H9 (cell line): ENCODE measurements at regions not wholly inside any gene's neighbourhood (a gene's known extent, or its start where the extent isn't known, plus 50 kb on each side); places are given as distances from the start of the nearest gene placed in this dataset.

ENCODE experiments used
- DNase-seq: peaks from one replicate; pipeline ENCODE4 v3.0.0-alpha.2; 2017
- H2AFZ ChIP-seq: one replicate; pipeline ENCODE4 v1.6.1; 2013; ENCODE audit warnings: mild to moderate bottlenecking, low read length, control low read depth, moderate library complexity
- H2AK5ac ChIP-seq: 2 replicates; pipeline ENCODE4 v1.6.1; 2013; ENCODE audit warnings: low read length, control low read depth, mixed read lengths; ENCODE audit not compliant: insufficient read length
- H2BK120ac ChIP-seq: one replicate; pipeline ENCODE4 v1.6.1; 2013; ENCODE audit warnings: low read depth, mild to moderate bottlenecking, low read length, control low read depth, inconsistent platforms; ENCODE audit not compliant: poor library complexity, severe bottlenecking
- H2BK12ac ChIP-seq: 2 replicates; pipeline ENCODE4 v1.6.1; 2013; ENCODE audit warnings: low read length, control low read depth, mixed read lengths, low read depth; ENCODE audit not compliant: insufficient read length
- H2BK15ac ChIP-seq: 2 replicates; pipeline ENCODE4 v1.6.1; 2013; ENCODE audit warnings: low read depth, low read length, control low read depth
- H2BK20ac ChIP-seq: one replicate; pipeline ENCODE4 v1.6.1; 2013; ENCODE audit warnings: low read depth, mild to moderate bottlenecking, low read length, control low read depth, inconsistent platforms; ENCODE audit not compliant: poor library complexity, severe bottlenecking
- H2BK5ac ChIP-seq: 2 replicates; pipeline ENCODE4 v1.6.1; 2013; ENCODE audit warnings: low read length, control low read depth, mixed read lengths; ENCODE audit not compliant: insufficient read length
- H3K14ac ChIP-seq: 2 replicates; pipeline ENCODE4 v1.6.1; 2013; ENCODE audit warnings: low read length, control low read depth; ENCODE audit not compliant: insufficient read depth
- H3K18ac ChIP-seq: 2 replicates; pipeline ENCODE4 v1.6.1; 2013; ENCODE audit warnings: low read depth, mild to moderate bottlenecking, mixed read lengths, low read length, control low read depth; ENCODE audit not compliant: insufficient read length
- H3K23ac ChIP-seq: 2 replicates; pipeline ENCODE4 v1.6.1; 2013; ENCODE audit warnings: low read length, control low read depth, mixed read lengths, low read depth; ENCODE audit not compliant: insufficient read length
- H3K23me2 ChIP-seq: 2 replicates; pipeline ENCODE4 v1.6.1; 2013; ENCODE audit warnings: low read depth, mild to moderate bottlenecking, mixed read lengths, low read length, control low read depth; ENCODE audit not compliant: insufficient read length, poor library complexity, severe bottlenecking
- H3K27ac ChIP-seq: 2 replicates; pipeline ENCODE4 v1.5.1; 2013; ENCODE audit warnings: low read length, control low read depth, mixed read lengths, low read depth; ENCODE audit not compliant: insufficient read length
- H3K27me3 ChIP-seq: 2 replicates; pipeline ENCODE4 v1.6.1; 2013; ENCODE audit warnings: low read length, control low read depth, inconsistent platforms; ENCODE audit not compliant: insufficient read depth
- H3K4ac ChIP-seq: 2 replicates; pipeline ENCODE4 v1.6.1; 2013; ENCODE audit warnings: low read depth, mild to moderate bottlenecking, control low read depth, inconsistent platforms, low read length, moderate library complexity
- H3K4me1 ChIP-seq: 2 replicates; pipeline ENCODE4 v1.6.1; 2013; ENCODE audit warnings: low read length, control low read depth, inconsistent platforms; ENCODE audit not compliant: insufficient read depth
- H3K4me2 ChIP-seq: 2 replicates; pipeline ENCODE4 v1.6.1; 2013; ENCODE audit warnings: low read length, control low read depth, mixed read lengths; ENCODE audit not compliant: insufficient read length, insufficient read depth
- H3K56ac ChIP-seq: 2 replicates; pipeline ENCODE4 v1.6.1; 2013; ENCODE audit warnings: low read depth, mild to moderate bottlenecking, mixed read lengths, low read length, control low read depth; ENCODE audit not compliant: insufficient read length
- H3K79me1 ChIP-seq: 2 replicates; pipeline ENCODE4 v1.6.1; 2013; ENCODE audit warnings: low read depth, mild to moderate bottlenecking, moderate library complexity, low read length, control low read depth, inconsistent platforms; ENCODE audit not compliant: insufficient read depth, poor library complexity, severe bottlenecking
- H3K79me2 ChIP-seq: 2 replicates; pipeline ENCODE4 v1.6.1; 2013; ENCODE audit warnings: low read length, control low read depth, inconsistent platforms; ENCODE audit not compliant: insufficient read depth
- H3K9ac ChIP-seq: 2 replicates; pipeline ENCODE4 v1.6.1; 2013; ENCODE audit warnings: low read length, control low read depth, mixed read lengths; ENCODE audit not compliant: insufficient read length; ENCODE audit errors: extremely low read depth
- H3K9me3 ChIP-seq: one replicate; pipeline ENCODE4 v1.6.1; 2013; ENCODE audit warnings: low read depth, low read length, inconsistent platforms; ENCODE audit not compliant: control insufficient read depth
- H3T11ph ChIP-seq: one replicate; pipeline ENCODE4 v1.6.1; 2013; ENCODE audit warnings: mild to moderate bottlenecking, low read length, control low read depth, inconsistent platforms
- H4K20me1 ChIP-seq: one replicate; pipeline ENCODE4 v1.6.1; 2013; ENCODE audit not compliant: control insufficient read depth, insufficient read length, insufficient read depth
- H4K5ac ChIP-seq: 2 replicates; pipeline ENCODE4 v1.6.1; 2013; ENCODE audit warnings: low read depth, mild to moderate bottlenecking, mixed read lengths, low read length, control low read depth; ENCODE audit not compliant: insufficient read length
- H4K8ac ChIP-seq: replicated peaks from 2 replicates; pipeline ENCODE4 v1.6.1; 2013; ENCODE audit warnings: low read length, control low read depth, mixed read lengths, low read depth; ENCODE audit not compliant: insufficient read length
- H4K91ac ChIP-seq: 2 replicates; pipeline ENCODE4 v1.6.1; 2013; ENCODE audit warnings: low read depth, mild to moderate bottlenecking, moderate library complexity, mixed read lengths, low read length, control low read depth; ENCODE audit not compliant: insufficient read length
- H3K27ac Mint-ChIP-seq, 3 experiments: 2 replicates in 2 of 3; 3 replicates in 1 of 3; pipeline ENCODE4 v1.8.0; 2020 to 2021; ENCODE audit warnings: mixed read lengths in 3 of 3, mild to moderate bottlenecking in 1 of 3, moderate library complexity in 1 of 3
- H3K27me3 Mint-ChIP-seq: 2 replicates; pipeline ENCODE4 v1.8.0; 2021; ENCODE audit warnings: low read depth, mild to moderate bottlenecking, moderate library complexity, mixed read lengths
- H3K36me3 Mint-ChIP-seq, 3 experiments: 2 replicates in 2 of 3; 3 replicates in 1 of 3; pipeline ENCODE4 v1.8.0; 2020 to 2021; ENCODE audit warnings: low read depth in 3 of 3, mixed read lengths in 3 of 3; ENCODE audit not compliant: insufficient read depth in 1 of 3
- H3K4me1 Mint-ChIP-seq, 2 experiments: 2 replicates each; pipeline ENCODE4 v1.8.0; 2020; ENCODE audit warnings: mixed read lengths in 2 of 2
- H3K4me3 Mint-ChIP-seq, 2 experiments: 2 replicates in 1 of 2; 3 replicates in 1 of 2; pipeline ENCODE4 v1.8.0; 2020 to 2021; ENCODE audit warnings: mild to moderate bottlenecking in 2 of 2, mixed read lengths in 2 of 2, moderate library complexity in 1 of 2
- H3K9me3 Mint-ChIP-seq, 2 experiments: 2 replicates in 1 of 2; 3 replicates in 1 of 2; pipeline ENCODE4 v1.8.0; 2020; ENCODE audit warnings: mild to moderate bottlenecking in 2 of 2, mixed read lengths in 2 of 2, moderate library complexity in 1 of 2
- WGBS: extraction: QIAGEN DNeasy Blood & Tissue Kit; methylation state at CpG from one replicate; pipeline ENCODE4 v1.1.7; 2013; ENCODE audit warnings: missing lambda C conversion rate, low lambda C conversion rate, mixed read lengths; ENCODE audit not compliant: insufficient read length; ENCODE audit errors: extremely low coverage; 5-methylcytosine and 5-hydroxymethylcytosine counted together
- TF ChIP-seq, protein P1 (sequence below): fragments of 200-600 bp; sonication (generic); conservative IDR thresholded peaks from 3 replicates; pipeline ENCODE4 v1.8.0; 2021; ENCODE audit warnings: antibody characterized with exemption, mild to moderate bottlenecking

- Histone ChIP-seq H2AFZ (no peak overlapping the region), H3K9me3 (no peaks in the 10 kb centered on the region)
These were observed 373.4 kb upstream of the TMPRSS15 start for GRCh38 chr21:18776936-18777335.

More at GRCh38 chr21:18776936-18777335, 373.4 kb upstream of the TMPRSS15 start:
- Histone ChIP-seq H3K9ac (no peak overlapping the region), H3T11ph (no peak overlapping the region), H2BK5ac (no peak overlapping the region), H4K91ac (no peak overlapping the region), H3K4ac (no peak overlapping the region), H2AK5ac (no peak overlapping the region), H3K18ac (no peak overlapping the region), H3K27me3 (no peaks in the 10 kb centered on the region), H3K56ac (no peak overlapping the region), H3K23me2 (no peaks in the 10 kb centered on the region), H4K8ac (no peak overlapping the region), H3K79me1 (no peaks in the 10 kb centered on the region), H4K20me1 (no peaks in the 10 kb centered on the region), H3K27ac (no peak overlapping the region), H3K4me2 (no peak overlapping the region), H2BK12ac (no peak overlapping the region), H3K4me1 (no peaks in the 10 kb centered on the region), H3K79me2 (no peaks in the 10 kb centered on the region), H3K23ac (no peak overlapping the region), H2BK15ac (no peak overlapping the region), H3K14ac (no peak overlapping the region), H4K5ac (no peak overlapping the region), H2BK120ac (no peak overlapping the region), H2BK20ac (no peak overlapping the region)
- WGBS, result no CpG with 5 or more reads among the region's 4 CpGs
- Mint-ChIP-seq H3K36me3 (no peaks in the 10 kb centered on the region; a peak in 1 of 7 replicates), H3K4me1 (no peaks in the 10 kb centered on the region), H3K4me3 (no peak overlapping the region), H3K9me3 (no peaks in the 10 kb centered on the region), H3K27ac (no peak overlapping the region), H3K27me3 (no peaks in the 10 kb centered on the region)
- DNase-seq, result no peak
- TF ChIP-seq, protein P1, sequence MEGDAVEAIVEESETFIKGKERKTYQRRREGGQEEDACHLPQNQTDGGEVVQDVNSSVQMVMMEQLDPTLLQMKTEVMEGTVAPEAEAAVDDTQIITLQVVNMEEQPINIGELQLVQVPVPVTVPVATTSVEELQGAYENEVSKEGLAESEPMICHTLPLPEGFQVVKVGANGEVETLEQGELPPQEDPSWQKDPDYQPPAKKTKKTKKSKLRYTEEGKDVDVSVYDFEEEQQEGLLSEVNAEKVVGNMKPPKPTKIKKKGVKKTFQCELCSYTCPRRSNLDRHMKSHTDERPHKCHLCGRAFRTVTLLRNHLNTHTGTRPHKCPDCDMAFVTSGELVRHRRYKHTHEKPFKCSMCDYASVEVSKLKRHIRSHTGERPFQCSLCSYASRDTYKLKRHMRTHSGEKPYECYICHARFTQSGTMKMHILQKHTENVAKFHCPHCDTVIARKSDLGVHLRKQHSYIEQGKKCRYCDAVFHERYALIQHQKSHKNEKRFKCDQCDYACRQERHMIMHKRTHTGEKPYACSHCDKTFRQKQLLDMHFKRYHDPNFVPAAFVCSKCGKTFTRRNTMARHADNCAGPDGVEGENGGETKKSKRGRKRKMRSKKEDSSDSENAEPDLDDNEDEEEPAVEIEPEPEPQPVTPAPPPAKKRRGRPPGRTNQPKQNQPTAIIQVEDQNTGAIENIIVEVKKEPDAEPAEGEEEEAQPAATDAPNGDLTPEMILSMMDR, result no peak
